Activated T-helper 2 cell treated with anti-CD3 and anti-CD28 coated beads, Interferon-gamma antibody, Interleukin-2, Interleukin-4, amounts not matched to agents 10 μg/mL and 5 μg/mL and 100 μg/mL, durations not matched to agents 14 hours and 24 hours and 36 hours (primary cell): ENCODE measurements at regions not wholly inside any gene's neighbourhood (a gene's known extent, or its start where the extent isn't known, plus 50 kb on each side); places are given as distances from the start of the nearest gene placed in this dataset.
A peak's percentile ranks its signal among the peaks of the same experiment; 100 is the strongest.

ENCODE experiments used
- DNase-seq: peaks from one replicate; pipeline ENCODE4 v3.0.0; 2021; ENCODE audit warnings: low spot score
- H3K27ac Mint-ChIP-seq: one replicate; pipeline ENCODE4 v1.8.0; 2021; ENCODE audit warnings: mixed read lengths
- H3K27me3 Mint-ChIP-seq: one replicate; pipeline ENCODE4 v1.8.0; 2021; ENCODE audit warnings: low read depth, mixed read lengths
- H3K36me3 Mint-ChIP-seq: one replicate; pipeline ENCODE4 v1.8.0; 2021; ENCODE audit warnings: low read depth, mixed read lengths
- H3K4me1 Mint-ChIP-seq: one replicate; pipeline ENCODE4 v1.8.0; 2021; ENCODE audit warnings: low read depth, mixed read lengths
- H3K4me3 Mint-ChIP-seq: one replicate; pipeline ENCODE4 v1.8.0; 2021; ENCODE audit warnings: low read depth, mild to moderate bottlenecking, moderate library complexity, mixed read lengths
- H3K9me3 Mint-ChIP-seq: one replicate; pipeline ENCODE4 v1.8.0; 2021; ENCODE audit warnings: mixed read lengths
- intact Hi-C: fragments of 100-400 bp; cut with micrococcal nuclease; formaldehyde crosslinking; loops from one replicate; pipeline ENCODE4 v1.15.1; 2023

- intact Hi-C loops = no loop called here
- no peaks in the 10 kb centered on the region for H3K27me3 Mint-ChIP-seq
- H3K9me3 Mint-ChIP-seq = peaks cover 6% of the 10 kb centered on the region
- no peaks in the 10 kb centered on the region for H3K36me3 Mint-ChIP-seq
- H3K4me1 Mint-ChIP-seq = peaks cover 24% of the 10 kb centered on the region
- no peak overlapping the region for H3K27ac Mint-ChIP-seq
- H3K4me3 Mint-ChIP-seq = no peak overlapping the region
- no peak for DNase-seq
These were observed 146.0 kb upstream of the USP9Y start for GRCh38 chrY:12555005-12555404.

GRCh38 chrY:12559007-12559406 lies 142.0 kb upstream of the USP9Y start:
- H3K27me3 Mint-ChIP-seq = no peaks in the 10 kb centered on the region
- H3K4me1 Mint-ChIP-seq = peaks cover 11% of the 10 kb centered on the region
- H3K36me3 Mint-ChIP-seq = no peaks in the 10 kb centered on the region
- H3K27ac Mint-ChIP-seq = peak overlapping the region; percentile 30
- DNase-seq = no peak
- intact Hi-C loops = no loop called here
- no peak overlapping the region for H3K4me3 Mint-ChIP-seq
- H3K9me3 Mint-ChIP-seq = peaks cover 33% of the 10 kb centered on the region

GRCh38 chrY:12576278-12576677 lies 124.8 kb upstream of the USP9Y start:
- H3K9me3 Mint-ChIP-seq = no peaks in the 10 kb centered on the region
- H3K27ac Mint-ChIP-seq = no peak overlapping the region
- no peaks in the 10 kb centered on the region for H3K27me3 Mint-ChIP-seq
- DNase-seq = no peak
- no peak overlapping the region for H3K4me3 Mint-ChIP-seq
- H3K36me3 Mint-ChIP-seq = no peaks in the 10 kb centered on the region
- intact Hi-C loops = no loop called here
- no peaks in the 10 kb centered on the region for H3K4me1 Mint-ChIP-seq

DNA sequence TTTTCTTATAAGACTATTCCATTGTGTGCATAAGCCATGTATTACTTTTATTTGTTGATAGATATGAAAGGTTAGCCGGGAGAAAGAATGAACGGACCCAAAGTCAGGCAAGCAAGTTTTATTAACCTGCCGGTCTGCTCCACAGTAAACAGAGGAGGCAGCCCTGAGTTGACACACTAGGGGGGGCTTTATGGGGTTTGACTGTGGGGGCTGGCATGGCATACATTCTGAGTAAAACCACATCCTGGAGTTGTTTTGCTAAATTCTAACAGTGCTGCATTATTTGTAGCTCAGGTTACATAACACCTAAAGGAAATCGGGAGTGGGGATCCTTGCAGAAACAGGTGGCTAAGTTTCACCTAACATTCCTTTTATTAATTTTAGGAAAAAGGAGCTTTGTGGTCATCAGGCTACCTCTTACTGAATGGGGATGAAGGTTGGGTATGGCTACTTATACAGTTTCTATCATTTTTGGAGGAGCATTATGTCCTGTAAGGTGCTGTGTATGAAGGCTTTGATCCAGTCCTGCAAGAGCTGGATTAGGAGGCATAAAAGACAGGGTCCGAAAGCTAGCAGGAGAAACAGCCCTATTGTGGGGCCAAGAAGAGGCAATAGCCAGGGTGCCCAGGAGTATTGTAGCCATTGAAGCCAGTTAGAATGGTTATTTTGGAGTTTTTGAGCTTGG lies 107.4 kb upstream of the USP9Y start:
- peaks cover 33% of the 10 kb centered on the region for H3K9me3 Mint-ChIP-seq
- no peak overlapping the region for H3K4me3 Mint-ChIP-seq
- no peaks in the 10 kb centered on the region for H3K27me3 Mint-ChIP-seq
- H3K36me3 Mint-ChIP-seq = peaks cover 8% of the 10 kb centered on the region
- DNase-seq = peak; percentile 10
- intact Hi-C loops = no loop called here
- no peak overlapping the region for H3K27ac Mint-ChIP-seq
- peaks cover 17% of the 10 kb centered on the region for H3K4me1 Mint-ChIP-seq

DNA sequence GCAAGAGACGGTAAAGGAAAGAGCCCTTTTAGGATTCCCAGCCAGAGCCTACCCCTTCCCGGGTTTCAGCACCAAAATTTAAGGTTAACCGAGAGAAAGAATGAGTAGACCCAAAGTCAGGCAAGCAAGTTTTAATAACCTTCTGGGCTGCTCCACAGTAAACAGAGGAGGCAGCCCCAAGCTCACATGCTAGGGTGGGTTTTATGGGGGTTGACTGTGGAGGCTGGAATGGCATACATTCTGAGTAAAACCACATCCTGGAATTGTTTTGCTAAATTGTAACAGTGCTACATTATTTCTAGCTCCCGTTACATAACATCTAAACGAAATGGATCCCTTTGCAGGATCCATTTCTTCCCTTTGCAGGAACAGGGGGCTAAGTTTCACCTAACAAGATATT lies 102.2 kb upstream of the USP9Y start:
- peaks cover 8% of the 10 kb centered on the region for H3K36me3 Mint-ChIP-seq
- no peaks in the 10 kb centered on the region for H3K27me3 Mint-ChIP-seq
- intact Hi-C loops = no loop called here
- peaks cover 10% of the 10 kb centered on the region for H3K4me1 Mint-ChIP-seq
- no peak for DNase-seq
- no peak overlapping the region for H3K27ac Mint-ChIP-seq
- peaks cover 42% of the 10 kb centered on the region for H3K9me3 Mint-ChIP-seq
- H3K4me3 Mint-ChIP-seq = no peak overlapping the region

DNA sequence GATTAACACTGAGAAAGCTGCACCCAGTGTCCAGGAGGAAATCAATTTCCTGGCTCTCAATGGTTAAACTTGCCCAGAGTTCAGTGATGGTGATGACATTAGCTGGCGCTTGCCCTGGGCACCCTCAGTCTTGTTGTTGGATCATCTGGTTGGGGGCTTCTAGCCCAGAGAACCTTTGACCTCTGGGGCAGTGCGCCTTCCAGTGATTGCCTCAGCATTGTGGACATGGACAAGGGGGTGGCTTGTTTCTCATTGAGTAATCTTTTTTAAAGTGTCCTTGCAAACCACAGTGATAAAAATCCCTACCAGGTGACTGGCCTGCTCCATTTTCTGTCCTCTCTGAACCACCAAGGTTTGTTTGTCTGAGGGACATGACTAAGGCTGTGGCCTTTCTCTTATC lies 95.6 kb upstream of the USP9Y start:
- DNase-seq = no peak
- Mint-ChIP-seq H3K27ac (no peak overlapping the region), H3K4me3 (no peak overlapping the region), H3K4me1 (no peaks in the 10 kb centered on the region), H3K36me3 (no peaks in the 10 kb centered on the region), H3K27me3 (no peaks in the 10 kb centered on the region), H3K9me3 (peaks cover 8% of the 10 kb centered on the region)
- intact Hi-C loops = no loop called here

GRCh38 chrY:12610861-12611260 lies 90.2 kb upstream of the USP9Y start:
- H3K9me3 Mint-ChIP-seq = peaks cover 11% of the 10 kb centered on the region
- H3K4me3 Mint-ChIP-seq = no peak overlapping the region
- H3K27me3 Mint-ChIP-seq = no peaks in the 10 kb centered on the region
- no peaks in the 10 kb centered on the region for H3K36me3 Mint-ChIP-seq
- intact Hi-C loops = no loop called here
- H3K27ac Mint-ChIP-seq = no peak overlapping the region
- DNase-seq = no peak
- H3K4me1 Mint-ChIP-seq = no peaks in the 10 kb centered on the region

GRCh38 chrY:12615733-12616446 lies 85.1 kb upstream of the USP9Y start:
- Mint-ChIP-seq H3K27me3 (no peaks in the 10 kb centered on the region), H3K4me3 (no peak overlapping the region), H3K36me3 (no peaks in the 10 kb centered on the region), H3K4me1 (no peaks in the 10 kb centered on the region), H3K9me3 (peaks cover 11% of the 10 kb centered on the region), H3K27ac (no peak overlapping the region)
- no peak for DNase-seq
- intact Hi-C loops = no loop called here

DNA sequence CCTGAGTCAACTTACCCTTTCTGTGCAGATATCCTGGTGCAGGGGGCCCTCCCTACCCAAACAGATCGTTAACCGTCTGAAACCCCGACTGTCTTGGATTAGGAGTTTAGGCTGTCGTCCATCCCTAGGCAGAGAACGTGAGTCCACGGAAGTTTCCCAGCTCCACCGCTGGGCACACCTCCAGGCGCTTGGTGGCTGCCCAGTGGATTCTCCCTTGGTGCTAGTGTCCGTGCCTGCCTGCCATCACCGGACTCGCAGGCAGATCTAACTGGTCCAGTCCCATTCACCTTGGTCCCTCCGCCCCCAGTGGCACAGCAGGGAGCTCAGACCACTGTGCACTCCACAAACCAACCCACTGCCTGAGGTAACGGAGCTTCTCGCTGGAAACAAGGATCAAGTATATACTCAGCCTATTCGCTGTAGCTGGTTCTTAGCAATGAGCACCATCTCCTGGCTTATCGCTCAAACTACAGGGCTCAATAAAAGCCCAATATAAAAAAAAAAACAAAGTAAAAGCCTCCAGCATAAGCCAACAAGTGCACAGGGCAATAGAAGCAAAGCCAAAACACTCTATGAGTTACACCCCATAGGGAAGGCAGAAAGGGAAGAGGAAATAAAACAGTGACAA lies 79.5 kb upstream of the USP9Y start:
- no peaks in the 10 kb centered on the region for H3K27me3 Mint-ChIP-seq
- H3K4me1 Mint-ChIP-seq = no peaks in the 10 kb centered on the region
- intact Hi-C loops = no loop called here
- H3K36me3 Mint-ChIP-seq = no peaks in the 10 kb centered on the region
- peak; percentile 7 for DNase-seq
- H3K27ac Mint-ChIP-seq = no peak overlapping the region
- H3K4me3 Mint-ChIP-seq = no peak overlapping the region
- H3K9me3 Mint-ChIP-seq = no peaks in the 10 kb centered on the region

DNA sequence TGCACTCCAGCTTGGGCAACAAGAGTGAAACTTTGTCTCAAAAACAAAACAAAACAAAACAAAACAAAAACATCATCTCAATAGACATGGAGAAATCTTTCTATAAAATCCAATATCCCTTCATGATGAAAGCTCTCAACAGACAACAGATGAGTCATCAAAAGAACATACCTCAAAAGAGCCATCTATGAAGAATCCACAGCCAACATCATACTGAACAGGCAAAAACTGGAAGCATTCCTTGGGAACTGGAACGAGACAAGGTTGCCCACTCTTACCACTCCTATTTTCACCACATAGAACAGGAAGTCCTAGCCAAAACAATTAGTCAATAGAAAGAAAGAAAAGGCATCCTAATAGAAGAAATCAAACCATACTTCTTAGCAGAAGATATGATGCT lies 77.8 kb upstream of the USP9Y start:
- Mint-ChIP-seq H3K4me1 (peaks cover 6% of the 10 kb centered on the region), H3K4me3 (no peak overlapping the region), H3K27ac (no peak overlapping the region), H3K36me3 (no peaks in the 10 kb centered on the region), H3K27me3 (no peaks in the 10 kb centered on the region), H3K9me3 (no peaks in the 10 kb centered on the region)
- intact Hi-C loops = no loop called here
- DNase-seq = no peak

GRCh38 chrY:12642986-12643385 lies 58.0 kb upstream of the USP9Y start:
- DNase-seq = no peak
- H3K4me3 Mint-ChIP-seq = no peak overlapping the region
- peaks cover 5% of the 10 kb centered on the region for H3K27me3 Mint-ChIP-seq
- no peaks in the 10 kb centered on the region for H3K36me3 Mint-ChIP-seq
- no peak overlapping the region for H3K27ac Mint-ChIP-seq
- no peaks in the 10 kb centered on the region for H3K4me1 Mint-ChIP-seq
- intact Hi-C loops = no loop called here
- H3K9me3 Mint-ChIP-seq = no peaks in the 10 kb centered on the region

GRCh38 chrY:12643693-12644348 lies 57.2 kb upstream of the USP9Y start:
- H3K4me1 Mint-ChIP-seq = no peaks in the 10 kb centered on the region
- no peak for DNase-seq
- no peak overlapping the region for H3K27ac Mint-ChIP-seq
- H3K9me3 Mint-ChIP-seq = no peaks in the 10 kb centered on the region
- intact Hi-C loops = no loop called here
- no peaks in the 10 kb centered on the region for H3K36me3 Mint-ChIP-seq
- no peak overlapping the region for H3K4me3 Mint-ChIP-seq
- no peaks in the 10 kb centered on the region for H3K27me3 Mint-ChIP-seq

DNA sequence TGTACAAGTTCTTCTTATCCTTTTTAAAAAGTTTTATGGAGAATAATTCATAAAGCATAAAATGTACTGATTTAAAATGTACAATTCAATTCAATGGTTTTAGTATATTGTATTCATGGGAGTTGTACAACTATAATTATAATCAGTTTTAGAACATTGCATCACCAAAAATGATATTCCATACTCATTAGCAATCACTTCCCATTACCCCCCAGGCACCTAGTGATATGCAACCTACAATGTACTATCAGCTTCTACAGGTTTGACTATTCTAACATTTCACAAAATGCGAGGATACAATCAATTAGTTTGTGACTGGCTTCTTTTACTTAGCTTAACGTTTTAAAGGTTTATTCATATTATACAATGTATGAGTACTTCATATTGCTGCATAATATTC lies 49.9 kb upstream of the USP9Y start:
- DNase-seq = no peak
- Mint-ChIP-seq H3K4me1 (no peaks in the 10 kb centered on the region), H3K4me3 (no peak overlapping the region), H3K27ac (no peak overlapping the region), H3K36me3 (no peaks in the 10 kb centered on the region), H3K27me3 (no peaks in the 10 kb centered on the region), H3K9me3 (no peaks in the 10 kb centered on the region)
- intact Hi-C loops = no loop called here
